Thyroid gland (tissue), 4 donors: ENCODE measurements at regions not wholly inside any gene's neighbourhood (a gene's known extent, or its start where the extent isn't known, plus 50 kb on each side); places are given as distances from the start of the nearest gene placed in this dataset.
"Not testable (repeated sequence)": the region's sequence is repeated elsewhere in the genome, so short reads cannot be mapped to it uniquely, and the experiment has no call there.

Experiments
- CTCF ChIP-seq, 6 experiments: fragments of 200-600 bp in 3 of 6; fragments of 450-650 bp in 3 of 6; sonication (generic) in 3 of 6; IDR thresholded peaks; one replicate each; pipeline ENCODE4 v1.5.1; 2016 to 2019; ENCODE audit warnings: antibody characterized with exemption in 6 of 6, mild to moderate bottlenecking in 2 of 6, inconsistent platforms in 1 of 6, moderate library complexity in 1 of 6
- POLR2A ChIP-seq, 2 donors: fragments of 450-650 bp; IDR thresholded peaks; one replicate each; pipeline ENCODE4 v1.6.1; 2017; ENCODE audit warnings: antibody characterized with exemption in 2 of 2, mild to moderate bottlenecking in 2 of 2, moderate library complexity in 1 of 2

DNA sequence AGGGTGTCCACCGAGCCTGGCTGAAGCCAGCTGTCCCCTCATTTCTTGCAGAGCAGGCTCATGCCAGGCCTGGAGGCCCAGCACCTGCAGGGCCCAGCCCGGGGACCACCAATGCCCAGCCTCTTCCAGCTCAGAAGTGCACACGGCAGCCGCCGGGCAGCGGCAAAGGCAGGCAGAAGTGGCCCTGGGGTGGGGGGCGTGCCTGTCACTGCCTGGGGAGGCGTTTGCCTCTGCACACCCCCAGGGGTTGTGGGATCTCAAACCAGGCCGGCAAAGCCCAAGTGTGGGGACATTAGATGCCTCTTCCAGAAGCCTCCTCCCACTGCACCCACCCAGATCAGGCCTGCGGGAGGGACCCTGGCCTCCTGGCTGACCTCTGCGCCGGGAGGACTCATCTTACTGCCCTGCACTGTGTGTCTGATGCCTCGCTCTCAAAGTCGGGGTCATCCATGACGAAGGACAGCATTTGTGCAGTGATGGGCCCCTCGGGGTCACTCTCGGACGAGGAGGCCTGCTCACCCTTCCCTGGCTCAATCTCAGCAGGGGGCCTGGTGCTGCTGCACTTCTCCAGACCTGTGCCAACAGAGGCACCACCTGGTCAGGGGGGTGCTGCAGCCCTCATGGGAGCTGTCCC lies 255.8 kb downstream of the ANKRD30B start:
- not testable (repeated sequence) for TF ChIP-seq CTCF, POLR2A (IDR thresholded peaks at IDR 0.05)
